ENCODE measurements at regions not wholly inside any gene's neighbourhood (a gene's known extent, or its start where the extent isn't known, plus 50 kb on each side); places are given as distances from the start of the nearest gene placed in this dataset.

DNA sequence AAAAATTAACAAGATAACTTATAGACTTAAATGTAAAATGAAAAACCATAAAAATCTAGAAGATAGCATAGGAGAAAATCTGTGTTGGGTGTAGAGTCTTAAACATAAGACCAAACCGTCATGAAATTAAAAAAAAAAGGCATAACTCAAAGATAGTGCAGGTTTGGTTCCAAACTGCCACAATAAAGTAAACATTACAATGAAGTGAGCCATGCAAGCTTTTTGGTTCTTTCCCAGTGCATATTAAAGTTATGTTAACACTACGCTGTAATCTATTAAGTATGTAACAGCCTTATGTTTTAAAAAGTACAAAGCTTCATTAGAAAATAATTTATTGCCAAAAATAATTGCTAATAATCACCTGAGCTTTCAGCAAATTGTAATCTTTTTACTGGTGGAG, 1366.5 kb upstream of the LRRTM3 start:
- no peak for DNase-seq
- Histone ChIP-seq H3K4me3 (no peak overlapping the region), H3K9me3 (no peaks in the 10 kb centered on the region), H3K4me1 (ENCODE audit: low read depth) (no peaks in the 10 kb centered on the region), H3K36me3 (ENCODE audit: low read depth) (no peaks in the 10 kb centered on the region)
- no peak for ATAC-seq
- intact Hi-C loops (cut with DNase I, micrococcal nuclease), result no loop called here
- TF ChIP-seq, protein P1, sequence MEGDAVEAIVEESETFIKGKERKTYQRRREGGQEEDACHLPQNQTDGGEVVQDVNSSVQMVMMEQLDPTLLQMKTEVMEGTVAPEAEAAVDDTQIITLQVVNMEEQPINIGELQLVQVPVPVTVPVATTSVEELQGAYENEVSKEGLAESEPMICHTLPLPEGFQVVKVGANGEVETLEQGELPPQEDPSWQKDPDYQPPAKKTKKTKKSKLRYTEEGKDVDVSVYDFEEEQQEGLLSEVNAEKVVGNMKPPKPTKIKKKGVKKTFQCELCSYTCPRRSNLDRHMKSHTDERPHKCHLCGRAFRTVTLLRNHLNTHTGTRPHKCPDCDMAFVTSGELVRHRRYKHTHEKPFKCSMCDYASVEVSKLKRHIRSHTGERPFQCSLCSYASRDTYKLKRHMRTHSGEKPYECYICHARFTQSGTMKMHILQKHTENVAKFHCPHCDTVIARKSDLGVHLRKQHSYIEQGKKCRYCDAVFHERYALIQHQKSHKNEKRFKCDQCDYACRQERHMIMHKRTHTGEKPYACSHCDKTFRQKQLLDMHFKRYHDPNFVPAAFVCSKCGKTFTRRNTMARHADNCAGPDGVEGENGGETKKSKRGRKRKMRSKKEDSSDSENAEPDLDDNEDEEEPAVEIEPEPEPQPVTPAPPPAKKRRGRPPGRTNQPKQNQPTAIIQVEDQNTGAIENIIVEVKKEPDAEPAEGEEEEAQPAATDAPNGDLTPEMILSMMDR (IDR thresholded peaks at IDR 0.05), result no peak

GRCh38 chr10:65565246-65565645, 1360.6 kb upstream of the LRRTM3 start:
- DNase-seq (no peak), ATAC-seq (no peak)
- TF ChIP-seq, protein P1 (IDR thresholded peaks at IDR 0.05), result no peak
- Histone ChIP-seq H3K36me3 (ENCODE audit: low read depth) (no peaks in the 10 kb centered on the region), H3K4me3 (no peak overlapping the region), H3K9me3 (no peaks in the 10 kb centered on the region), H3K4me1 (ENCODE audit: low read depth) (no peaks in the 10 kb centered on the region)
- intact Hi-C loops (cut with DNase I, micrococcal nuclease), result no loop called here

DNA sequence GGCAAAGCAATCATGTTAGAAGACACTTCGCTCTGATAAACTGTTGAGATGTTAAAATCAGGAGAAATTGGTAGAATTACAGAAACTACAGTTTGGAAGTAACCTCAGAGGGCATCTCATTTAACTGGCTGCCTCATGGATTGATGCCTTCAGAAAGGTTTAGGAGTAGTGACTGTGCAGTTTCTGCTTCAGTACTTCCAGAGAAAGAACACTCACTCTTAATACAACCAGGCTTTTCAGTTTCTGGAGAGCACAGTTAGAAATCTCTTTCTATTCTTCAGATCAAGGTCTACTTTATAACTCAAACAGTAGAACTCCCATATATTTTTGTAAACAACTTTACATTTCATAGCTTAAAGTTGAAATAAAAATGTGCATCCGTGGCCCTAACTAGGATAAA, 1358.9 kb upstream of the LRRTM3 start:
- Histone ChIP-seq H3K36me3 (ENCODE audit: low read depth) (no peaks in the 10 kb centered on the region), H3K4me3 (no peak overlapping the region), H3K4me1 (ENCODE audit: low read depth) (peaks cover 2% of the 10 kb centered on the region), H3K9me3 (no peaks in the 10 kb centered on the region)
- DNase-seq (no peak), ATAC-seq (no peak)
- TF ChIP-seq, protein P1 (IDR thresholded peaks at IDR 0.05), result no peak
- intact Hi-C loops (cut with DNase I, micrococcal nuclease), result no loop called here

DNA sequence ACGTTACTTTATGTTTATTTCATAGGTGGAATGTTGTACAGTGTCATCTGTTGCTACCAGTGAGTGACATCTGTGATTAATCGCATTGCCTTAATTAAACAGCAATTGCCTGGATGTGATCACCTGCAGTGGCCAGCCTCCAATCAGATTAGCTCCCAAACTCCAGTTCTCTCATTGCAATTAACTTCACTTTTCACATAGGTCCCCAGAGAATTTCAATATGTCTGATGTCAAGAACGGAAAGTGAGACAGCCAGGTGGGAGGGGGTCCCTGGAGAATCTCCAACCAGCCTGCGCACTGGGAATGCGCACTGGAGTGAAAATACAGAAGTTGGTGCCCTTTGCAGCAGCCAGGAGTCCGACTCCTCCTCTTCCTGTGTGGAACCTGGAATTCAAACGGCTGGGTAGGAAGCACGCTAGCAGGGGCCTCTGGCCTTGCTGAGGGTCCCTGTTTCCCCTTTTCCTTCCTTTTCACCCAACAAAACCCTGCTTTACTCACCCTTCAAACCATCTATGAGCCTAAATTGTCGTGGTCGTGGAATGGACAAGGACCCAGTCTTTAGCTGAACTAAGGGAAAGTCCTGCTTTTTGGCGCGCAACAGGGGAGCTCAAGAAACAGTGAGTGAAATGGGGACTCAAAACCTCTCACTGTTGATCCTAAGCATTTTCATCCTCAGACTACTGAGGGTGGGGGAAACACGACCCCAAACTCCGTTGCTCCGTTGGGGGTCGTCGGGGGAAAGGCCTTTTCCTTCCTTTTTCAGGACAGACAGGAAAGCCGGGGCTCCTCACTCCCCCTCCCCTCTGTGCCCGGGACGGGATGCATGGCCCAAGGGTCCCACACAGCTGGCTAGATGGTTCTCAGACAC, 1355.5 kb upstream of the LRRTM3 start:
- Histone ChIP-seq H3K4me3 (peak overlapping the region; percentile 29), H3K9me3 (no peaks in the 10 kb centered on the region), H3K4me1 (ENCODE audit: low read depth) (peaks cover 2% of the 10 kb centered on the region), H3K36me3 (ENCODE audit: low read depth) (no peaks in the 10 kb centered on the region)
- ATAC-seq (peak; percentile 93), DNase-seq (peak; percentile 61 to 68 (median 68))
- TF ChIP-seq, protein P1 (IDR thresholded peaks at IDR 0.05), result no peak
- intact Hi-C loops (cut with DNase I, micrococcal nuclease), result no loop called here

DNA sequence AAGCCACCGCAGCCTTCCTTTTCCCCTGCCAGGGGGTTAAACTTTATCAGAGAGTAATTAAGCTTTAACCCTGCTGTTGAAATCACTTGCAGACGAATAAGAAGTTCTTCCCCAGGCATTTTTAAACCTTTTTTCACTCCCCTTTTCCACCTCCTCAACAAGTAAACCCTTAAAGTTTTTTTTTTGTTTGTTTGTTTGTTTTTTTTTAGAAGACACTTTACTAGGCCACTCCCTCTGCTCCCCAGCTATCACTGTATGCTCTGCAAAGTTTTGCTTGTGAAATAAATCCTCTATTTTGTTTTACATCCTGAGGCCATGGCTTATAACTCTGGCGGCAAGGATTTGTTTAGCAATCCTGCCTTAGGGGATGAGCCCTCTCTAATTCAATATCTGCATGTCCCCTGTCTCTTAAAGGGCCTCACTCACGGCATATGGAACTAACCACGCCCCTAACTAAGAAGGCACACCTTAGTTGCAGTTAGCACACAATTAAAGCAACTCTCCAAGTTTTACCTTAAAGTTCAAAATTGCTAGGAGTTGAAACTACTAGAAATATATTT, 1354.7 kb upstream of the LRRTM3 start:
- TF ChIP-seq, protein P1 (IDR thresholded peaks at IDR 0.05), result no peak
- Histone ChIP-seq H3K9me3 (no peaks in the 10 kb centered on the region), H3K4me1 (ENCODE audit: low read depth) (peaks cover 2% of the 10 kb centered on the region), H3K36me3 (ENCODE audit: low read depth) (no peaks in the 10 kb centered on the region), H3K4me3 (peak overlapping the region; percentile 29)
- peak in 1 of 3 donors; percentile 19 for DNase-seq
- peak; percentile 81 for ATAC-seq
- intact Hi-C loops (cut with DNase I, micrococcal nuclease), result no loop called here
